SKM-1 treated with dmso at 0.1 percent for 144 hours (cell line): ENCODE measurements at regions not wholly inside any gene's neighbourhood (a gene's known extent, or its start where the extent isn't known, plus 50 kb on each side); places are given as distances from the start of the nearest gene placed in this dataset.
"Not testable (repeated sequence)": the region's sequence is repeated elsewhere in the genome, so short reads cannot be mapped to it uniquely, and the experiment has no call there.

Source experiments
- DNase-seq: peaks from one replicate; lab custom pipeline; 2025; ENCODE audit not compliant: unreplicated experiment; lab: John Stamatoyannopoulos, UW

- no peak for DNase-seq
Observed at GRCh38 chr9:78896479-78896878, 599.6 kb downstream of the PSAT1 start.

GRCh38 chr9:78898234-78898633, 601.3 kb downstream of the PSAT1 start:
- DNase-seq: no peak

GRCh38 chr9:78899006-78899405, 602.1 kb downstream of the PSAT1 start:
- no peak for DNase-seq

- DNase-seq: no peak
Observed at GRCh38 chr9:78900500-78900899, 603.6 kb downstream of the PSAT1 start.

- DNase-seq: no peak
Observed at GRCh38 chr9:78902051-78902450, 605.1 kb downstream of the PSAT1 start.

- no peak for DNase-seq
Observed at GRCh38 chr9:78903581-78903980, 606.7 kb downstream of the PSAT1 start.

- DNase-seq: no peak
Observed at GRCh38 chr9:78904686-78905085, 607.8 kb downstream of the PSAT1 start.

- no peak for DNase-seq
Observed at GRCh38 chr9:78905387-78905786, 608.5 kb downstream of the PSAT1 start.

- DNase-seq: no peak
Observed at GRCh38 chr9:78905986-78906755, 609.2 kb downstream of the PSAT1 start.

- no peak for DNase-seq
Observed at GRCh38 chr9:78909566-78909965, 612.6 kb downstream of the PSAT1 start.

- DNase-seq: not testable (repeated sequence)
Observed at GRCh38 chr9:78916884-78917283, 620.0 kb downstream of the PSAT1 start.

- DNase-seq: no peak
Observed at GRCh38 chr9:78918976-78919375, 622.1 kb downstream of the PSAT1 start.

- DNase-seq: no peak
Observed at GRCh38 chr9:78919701-78920100, 622.8 kb downstream of the PSAT1 start.

- no peak for DNase-seq
Observed at GRCh38 chr9:78921341-78921740, 624.4 kb downstream of the PSAT1 start.

GRCh38 chr9:78923966-78924659, 627.2 kb downstream of the PSAT1 start:
- no peak for DNase-seq

- no peak for DNase-seq
Observed at GRCh38 chr9:78927099-78927940, 630.4 kb downstream of the PSAT1 start.

GRCh38 chr9:78928625-78929405, 631.9 kb downstream of the PSAT1 start:
- DNase-seq: no peak

GRCh38 chr9:78930281-78930680, 633.4 kb downstream of the PSAT1 start:
- DNase-seq: no peak

- no peak for DNase-seq
Observed at GRCh38 chr9:78932849-78933627, 636.1 kb downstream of the PSAT1 start.

- no peak for DNase-seq
Observed at GRCh38 chr9:78934880-78935279, 636.9 kb upstream of the TLE4 start.
